Cardiac septum (tissue), 1 donor: ENCODE measurements at regions not wholly inside any gene's neighbourhood (a gene's known extent, or its start where the extent isn't known, plus 50 kb on each side); places are given as distances from the start of the nearest gene placed in this dataset.

Source experiments
- DNase-seq: peaks from one replicate; pipeline ENCODE4 v3.0.0-alpha.2; 2020; ENCODE audit warnings: low spot score
- intact Hi-C: fragments of 100-400 bp; cut with DNase I; formaldehyde crosslinking; loops from one replicate; pipeline ENCODE4 v1.14.0; 2022
- donor health status: DM: no; HTN: no; CAD: no.

- DNase-seq, result no peak
- intact Hi-C loops, result no loop called here
Observed at GRCh38 chr6:144583614-144583954, 298.4 kb downstream of the UTRN start.

DNA sequence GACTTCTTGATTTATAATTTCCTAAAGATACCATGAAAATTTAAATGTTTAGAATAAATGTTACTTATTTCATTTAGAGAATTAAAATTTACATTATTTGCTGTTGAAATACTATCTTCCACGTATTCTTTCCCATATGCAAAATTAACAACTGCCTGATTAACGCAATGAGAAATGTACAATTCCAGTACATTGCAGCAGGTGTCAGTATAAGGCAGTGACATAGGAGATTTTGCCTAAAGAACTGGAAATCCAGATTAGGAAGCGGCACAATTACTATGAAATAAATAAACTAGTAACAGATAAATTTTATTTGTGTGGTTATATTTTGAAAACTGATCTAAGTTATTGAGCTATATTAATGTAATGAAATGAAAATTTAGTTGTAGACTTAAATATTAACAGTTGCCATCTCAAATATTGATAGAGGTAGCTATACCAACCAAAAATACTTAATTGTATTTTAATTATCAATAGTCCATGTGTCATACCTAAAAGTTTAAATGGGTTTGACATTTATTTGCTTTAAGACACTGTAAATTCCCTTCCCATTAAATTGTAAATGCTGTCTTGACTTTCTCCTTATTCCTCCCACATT lies 300.2 kb downstream of the UTRN start:
- DNase-seq, result no peak
- intact Hi-C loops, result loop anchor here (2.0 to 5.0 kb wide), 3 partner anchors 345 to 1047 kb away; no protein-coding TSS in a partner anchor

GRCh38 chr6:144586986-144587385 lies 301.9 kb downstream of the UTRN start:
- no peak for DNase-seq
- intact Hi-C loops, result loop anchor here (5.0 kb wide), 2 partner anchors 625 to 1045 kb away; no protein-coding TSS in a partner anchor

GRCh38 chr6:144588697-144589325 lies 303.7 kb downstream of the UTRN start:
- intact Hi-C loops, result loop anchor here (5.0 kb wide), 2 partner anchors 623 to 1043 kb away; no protein-coding TSS in a partner anchor

GRCh38 chr6:144590532-144590931 lies 305.4 kb downstream of the UTRN start:
- intact Hi-C loops, result loop anchor here (10.0 kb wide), 1 partner anchor 434 kb away; no protein-coding TSS in a partner anchor

More at GRCh38 chr6:144588697-144589325, 303.7 kb downstream of the UTRN start:
- DNase-seq, result no peak

GRCh38 chr6:144593392-144593791 lies 308.3 kb downstream of the UTRN start:
- DNase-seq, result no peak
- intact Hi-C loops, result loop anchor here (10.0 kb wide), 1 partner anchor 431 kb away; no protein-coding TSS in a partner anchor

More at GRCh38 chr6:144590532-144590931, 305.4 kb downstream of the UTRN start:
- DNase-seq, result no peak

GRCh38 chr6:144594585-144594984 lies 309.4 kb downstream of the UTRN start:
- DNase-seq, result no peak
- intact Hi-C loops, result loop anchor here (10.0 kb wide), 1 partner anchor 430 kb away; no protein-coding TSS in a partner anchor

GRCh38 chr6:144595266-144595665 lies 310.1 kb downstream of the UTRN start:
- intact Hi-C loops, result loop anchor here (10.0 kb wide), 1 partner anchor 430 kb away; no protein-coding TSS in a partner anchor
- no peak for DNase-seq

DNA sequence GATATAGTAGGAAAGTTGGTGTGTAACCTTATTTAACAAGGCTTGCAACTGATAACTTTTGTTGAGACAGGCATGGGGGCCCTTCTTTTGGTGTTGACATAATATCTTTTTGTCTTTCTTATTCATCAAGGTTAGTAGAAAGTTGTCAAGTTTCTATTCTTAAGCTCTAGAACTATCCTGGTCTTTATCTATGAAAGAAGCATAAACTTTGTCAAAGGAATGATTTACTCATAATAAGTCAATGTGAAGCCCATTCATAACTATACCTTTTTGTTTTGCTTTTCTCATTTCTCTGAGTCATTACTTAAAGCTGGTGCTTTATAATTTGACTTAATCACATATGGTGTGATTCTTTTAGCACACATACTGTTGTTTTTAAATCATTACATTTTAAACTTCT lies 312.4 kb downstream of the UTRN start:
- intact Hi-C loops, result loop anchor here (10.0 kb wide), 1 partner anchor 427 kb away; no protein-coding TSS in a partner anchor
- no peak for DNase-seq

DNA sequence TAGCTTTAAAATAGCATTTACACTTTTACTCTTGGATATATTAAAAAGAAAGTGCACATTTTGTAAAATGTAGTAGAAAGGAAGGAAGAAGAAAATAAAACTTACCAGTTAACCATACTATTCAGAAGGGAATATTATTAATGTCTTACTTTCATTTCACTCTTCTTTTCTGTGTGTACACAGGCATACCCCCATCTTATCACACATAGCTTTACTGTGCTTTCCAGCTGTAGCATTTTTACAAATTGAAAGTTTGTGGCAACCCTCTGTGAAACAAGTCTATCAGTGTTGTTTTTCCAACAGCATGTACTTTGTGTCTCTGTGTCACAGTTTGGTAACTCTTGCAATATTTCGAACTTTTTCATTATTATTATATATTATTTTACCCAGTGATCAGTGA lies 314.5 kb downstream of the UTRN start:
- intact Hi-C loops, result loop anchor here (10.0 kb wide), 1 partner anchor 425 kb away; no protein-coding TSS in a partner anchor
- no peak for DNase-seq

DNA sequence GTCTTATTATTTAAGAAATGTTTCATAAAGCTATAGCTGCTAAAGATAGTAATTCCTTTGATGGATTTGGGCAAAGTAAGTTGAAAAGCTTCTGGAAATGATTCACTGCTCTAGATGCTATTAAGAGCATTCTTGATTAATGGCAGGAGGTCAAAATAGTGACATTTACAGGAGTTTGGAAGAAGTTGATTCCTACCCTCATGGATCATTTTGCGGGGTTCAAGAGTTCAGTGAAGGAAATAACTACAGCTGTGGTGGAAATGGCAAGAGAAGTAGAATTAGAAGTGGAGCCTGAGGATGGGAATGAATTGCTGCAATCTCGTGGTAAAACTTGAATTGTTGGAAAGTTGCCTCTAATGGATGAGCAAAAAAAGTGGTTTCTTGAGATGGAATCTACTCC lies 316.1 kb downstream of the UTRN start:
- no peak for DNase-seq
- intact Hi-C loops, result no loop called here

DNA sequence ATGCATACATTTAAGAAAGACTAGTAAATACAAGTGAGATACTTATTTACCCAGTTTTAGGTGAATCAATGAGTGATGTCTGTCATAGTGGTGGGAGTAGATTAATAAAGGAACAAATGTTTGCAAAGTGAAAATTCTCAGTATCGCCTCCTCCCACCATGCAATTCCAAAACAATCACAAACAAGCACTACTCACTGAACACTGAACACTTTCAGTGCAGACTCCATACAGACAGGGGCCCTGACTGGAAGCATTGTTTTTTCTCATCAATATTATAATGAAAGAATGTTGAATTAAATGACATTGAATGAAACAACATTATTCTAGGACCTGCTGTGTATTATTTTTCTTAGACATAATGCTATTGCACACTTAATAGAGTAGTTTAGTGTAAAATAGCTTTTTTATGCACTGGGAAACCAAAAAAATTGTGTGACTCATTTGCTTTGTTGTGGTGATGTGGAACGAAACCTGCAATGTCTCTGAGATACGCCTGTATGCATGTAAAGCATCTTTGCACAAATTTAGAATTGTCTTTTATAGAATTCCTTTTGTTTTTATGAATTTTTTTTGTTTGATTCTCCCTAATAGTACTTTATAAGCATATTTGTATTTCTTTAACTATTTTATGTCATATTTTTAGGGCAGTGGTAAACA lies 317.5 kb downstream of the UTRN start:
- DNase-seq, result no peak
- intact Hi-C loops, result no loop called here

DNA sequence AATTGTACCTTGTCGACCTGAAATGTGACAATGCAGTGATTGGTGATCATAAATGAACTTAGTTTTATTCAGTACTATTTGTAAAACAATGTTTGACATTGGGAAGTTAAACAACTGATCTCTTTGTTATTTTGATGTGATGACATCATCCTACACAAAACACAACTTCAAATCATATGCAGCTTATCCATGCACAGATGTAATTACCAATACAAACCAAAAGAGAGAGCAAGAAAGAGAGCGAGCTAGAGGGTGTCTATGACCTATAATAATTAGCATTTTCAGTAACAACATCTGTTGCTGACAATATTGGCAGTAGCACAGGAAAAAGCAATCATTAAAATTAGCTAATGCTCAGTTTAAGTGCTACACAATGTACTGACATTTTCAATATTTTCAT lies 320.9 kb downstream of the UTRN start:
- intact Hi-C loops, result no loop called here

GRCh38 chr6:144607998-144608735 lies 323.0 kb downstream of the UTRN start:
- DNase-seq, result no peak
- intact Hi-C loops, result no loop called here

More for the DNA sequence above, 320.9 kb downstream of the UTRN start:
- DNase-seq, result no peak

DNA sequence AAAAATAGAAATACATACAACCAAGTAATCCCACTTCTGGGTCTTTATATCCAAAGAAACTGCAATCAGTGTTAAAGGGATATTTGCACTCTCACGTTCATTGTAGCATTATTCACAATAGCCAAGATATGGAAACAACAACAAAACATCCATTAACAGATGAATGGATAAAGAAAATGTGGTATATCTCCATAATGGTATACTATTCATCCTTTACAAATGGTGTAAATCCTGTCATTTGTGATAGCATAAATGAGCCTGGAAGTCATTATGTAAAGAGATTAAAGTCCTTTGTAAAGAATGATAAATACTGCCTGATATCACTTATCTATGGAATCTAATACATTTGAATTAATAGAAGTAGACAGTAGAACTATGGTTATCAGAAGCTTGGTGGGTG lies 327.7 kb downstream of the UTRN start:
- DNase-seq, result no peak
- intact Hi-C loops, result no loop called here

DNA sequence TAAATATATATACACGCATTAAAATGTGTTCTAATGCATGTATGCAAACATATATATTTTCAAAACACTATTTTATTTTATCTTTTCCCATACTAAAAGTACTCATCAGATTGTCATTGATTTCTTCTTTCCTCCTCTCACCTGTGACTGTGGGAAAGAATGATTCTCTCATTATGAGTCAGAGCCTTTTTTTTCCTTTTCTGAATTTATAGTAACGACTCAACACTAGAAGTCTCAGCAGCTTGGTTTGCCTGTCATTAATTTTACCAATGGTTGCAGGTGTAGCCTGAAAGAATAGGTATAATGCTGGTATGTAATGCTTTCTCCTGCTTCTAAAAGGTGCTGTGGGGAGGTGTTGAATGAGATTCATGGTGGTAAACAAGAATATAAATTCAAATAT lies 328.7 kb downstream of the UTRN start:
- DNase-seq, result no peak
- intact Hi-C loops, result no loop called here

DNA sequence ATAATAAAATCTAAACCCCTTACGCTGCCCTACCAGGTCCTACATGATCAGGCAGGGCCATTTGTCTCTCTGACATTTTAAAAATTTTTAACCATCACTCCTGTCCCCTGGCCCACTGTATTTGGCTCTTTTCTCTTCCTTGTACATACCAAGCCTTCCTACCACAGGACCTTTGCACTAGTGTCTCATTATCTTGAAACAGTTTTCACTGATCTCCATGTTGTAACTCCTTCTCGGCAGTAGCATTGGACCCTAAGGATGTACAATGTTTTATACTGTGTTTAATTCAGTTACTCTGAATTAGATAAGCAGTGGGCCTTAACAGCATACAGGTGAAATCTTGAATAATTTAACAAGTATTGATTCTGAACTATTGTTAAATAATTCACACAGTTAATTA lies 330.7 kb downstream of the UTRN start:
- intact Hi-C loops, result no loop called here
- no peak for DNase-seq

DNA sequence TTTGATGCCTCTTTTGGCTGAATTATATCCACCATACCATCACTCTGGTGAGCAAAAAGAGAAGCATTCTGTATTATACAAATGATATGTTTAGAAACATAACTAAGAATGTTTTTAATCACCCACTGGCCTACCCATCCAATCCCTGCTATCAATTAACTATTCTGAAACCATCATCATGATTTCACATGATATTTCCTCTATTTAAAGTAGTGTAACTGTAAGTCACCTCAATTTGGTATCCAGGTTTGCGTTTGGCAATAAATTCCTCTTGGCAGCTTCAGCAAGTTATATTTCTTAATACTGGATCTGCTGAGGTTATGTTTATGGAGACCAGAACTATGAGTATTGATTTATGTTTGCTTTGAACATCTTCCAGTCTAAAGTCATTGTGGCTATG lies 332.1 kb downstream of the UTRN start:
- intact Hi-C loops, result no loop called here
- DNase-seq, result no peak

DNA sequence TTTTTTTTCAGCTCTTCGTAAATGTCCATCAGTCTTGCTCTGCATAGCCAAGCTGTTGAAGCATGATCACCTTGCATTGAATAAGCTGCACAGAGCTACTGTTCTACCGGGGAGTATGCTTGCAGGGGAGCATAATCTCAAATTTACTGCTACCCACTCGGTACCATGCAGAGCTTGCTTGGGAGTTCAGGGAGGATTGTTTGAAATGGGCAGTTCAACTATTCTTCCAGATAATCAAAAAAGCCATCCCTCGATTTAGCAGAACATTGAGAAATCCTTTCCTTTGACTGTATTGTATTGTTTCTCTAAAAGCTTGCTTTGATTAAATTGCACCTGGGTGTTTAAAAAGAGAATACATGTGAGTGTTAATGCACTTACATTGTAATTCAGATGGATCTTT lies 332.6 kb downstream of the UTRN start:
- intact Hi-C loops, result no loop called here
- DNase-seq, result no peak

GRCh38 chr6:144619966-144620365 lies 334.8 kb downstream of the UTRN start:
- no peak for DNase-seq
- intact Hi-C loops, result no loop called here
